ENCODE measurements at regions not wholly inside any gene's neighbourhood (a gene's known extent, or its start where the extent isn't known, plus 50 kb on each side); places are given as distances from the start of the nearest gene placed in this dataset.

DNA sequence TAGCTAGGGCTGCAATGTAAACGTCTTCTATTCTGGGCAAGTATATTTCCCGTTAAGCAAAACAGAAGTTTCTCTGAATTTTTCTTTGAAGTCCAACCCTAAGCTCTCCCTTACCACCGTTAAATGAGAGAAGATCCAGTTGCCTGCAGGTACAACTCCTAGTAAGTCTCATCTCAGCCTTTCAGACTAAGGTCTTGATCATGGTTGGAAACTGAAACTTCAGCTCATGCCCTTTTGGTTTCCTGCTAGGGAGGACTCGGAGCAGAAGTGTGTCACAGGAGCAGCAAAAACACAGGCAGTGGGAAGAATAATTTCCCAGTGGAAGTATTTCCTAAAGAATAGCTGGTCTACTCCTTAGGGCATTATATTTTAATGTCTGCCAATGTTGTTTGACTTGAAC, 717.9 kb downstream of the PRELID2 start:
- Histone ChIP-seq H3K4me3 (replicated peaks; ENCODE audit: insufficient read depth, low read length) (no peak overlapping the region), H3K27ac (replicated peaks) (no peak overlapping the region), H3K27me3 (ENCODE audit: insufficient read depth, poor library complexity, severe bottlenecking) (no peaks in the 10 kb centered on the region)
- DNase-seq (ENCODE audit: low read depth in 1 of 2, low spot score in 1 of 2), result no peak
- TF ChIP-seq, protein P1, sequence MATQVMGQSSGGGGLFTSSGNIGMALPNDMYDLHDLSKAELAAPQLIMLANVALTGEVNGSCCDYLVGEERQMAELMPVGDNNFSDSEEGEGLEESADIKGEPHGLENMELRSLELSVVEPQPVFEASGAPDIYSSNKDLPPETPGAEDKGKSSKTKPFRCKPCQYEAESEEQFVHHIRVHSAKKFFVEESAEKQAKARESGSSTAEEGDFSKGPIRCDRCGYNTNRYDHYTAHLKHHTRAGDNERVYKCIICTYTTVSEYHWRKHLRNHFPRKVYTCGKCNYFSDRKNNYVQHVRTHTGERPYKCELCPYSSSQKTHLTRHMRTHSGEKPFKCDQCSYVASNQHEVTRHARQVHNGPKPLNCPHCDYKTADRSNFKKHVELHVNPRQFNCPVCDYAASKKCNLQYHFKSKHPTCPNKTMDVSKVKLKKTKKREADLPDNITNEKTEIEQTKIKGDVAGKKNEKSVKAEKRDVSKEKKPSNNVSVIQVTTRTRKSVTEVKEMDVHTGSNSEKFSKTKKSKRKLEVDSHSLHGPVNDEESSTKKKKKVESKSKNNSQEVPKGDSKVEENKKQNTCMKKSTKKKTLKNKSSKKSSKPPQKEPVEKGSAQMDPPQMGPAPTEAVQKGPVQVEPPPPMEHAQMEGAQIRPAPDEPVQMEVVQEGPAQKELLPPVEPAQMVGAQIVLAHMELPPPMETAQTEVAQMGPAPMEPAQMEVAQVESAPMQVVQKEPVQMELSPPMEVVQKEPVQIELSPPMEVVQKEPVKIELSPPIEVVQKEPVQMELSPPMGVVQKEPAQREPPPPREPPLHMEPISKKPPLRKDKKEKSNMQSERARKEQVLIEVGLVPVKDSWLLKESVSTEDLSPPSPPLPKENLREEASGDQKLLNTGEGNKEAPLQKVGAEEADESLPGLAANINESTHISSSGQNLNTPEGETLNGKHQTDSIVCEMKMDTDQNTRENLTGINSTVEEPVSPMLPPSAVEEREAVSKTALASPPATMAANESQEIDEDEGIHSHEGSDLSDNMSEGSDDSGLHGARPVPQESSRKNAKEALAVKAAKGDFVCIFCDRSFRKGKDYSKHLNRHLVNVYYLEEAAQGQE (IDR thresholded peaks at IDR 0.05; ENCODE audit: insufficient replicate concordance, low read depth), result no peak
- no peak for TF ChIP-seq POLR2AphosphoS5 (IDR thresholded peaks at IDR 0.05; ENCODE audit: low read depth)
- no peak for TF ChIP-seq GABPA (IDR thresholded peaks at IDR 0.05; ENCODE audit: low read depth)
- TF ChIP-seq, protein P2, sequence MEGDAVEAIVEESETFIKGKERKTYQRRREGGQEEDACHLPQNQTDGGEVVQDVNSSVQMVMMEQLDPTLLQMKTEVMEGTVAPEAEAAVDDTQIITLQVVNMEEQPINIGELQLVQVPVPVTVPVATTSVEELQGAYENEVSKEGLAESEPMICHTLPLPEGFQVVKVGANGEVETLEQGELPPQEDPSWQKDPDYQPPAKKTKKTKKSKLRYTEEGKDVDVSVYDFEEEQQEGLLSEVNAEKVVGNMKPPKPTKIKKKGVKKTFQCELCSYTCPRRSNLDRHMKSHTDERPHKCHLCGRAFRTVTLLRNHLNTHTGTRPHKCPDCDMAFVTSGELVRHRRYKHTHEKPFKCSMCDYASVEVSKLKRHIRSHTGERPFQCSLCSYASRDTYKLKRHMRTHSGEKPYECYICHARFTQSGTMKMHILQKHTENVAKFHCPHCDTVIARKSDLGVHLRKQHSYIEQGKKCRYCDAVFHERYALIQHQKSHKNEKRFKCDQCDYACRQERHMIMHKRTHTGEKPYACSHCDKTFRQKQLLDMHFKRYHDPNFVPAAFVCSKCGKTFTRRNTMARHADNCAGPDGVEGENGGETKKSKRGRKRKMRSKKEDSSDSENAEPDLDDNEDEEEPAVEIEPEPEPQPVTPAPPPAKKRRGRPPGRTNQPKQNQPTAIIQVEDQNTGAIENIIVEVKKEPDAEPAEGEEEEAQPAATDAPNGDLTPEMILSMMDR (IDR thresholded peaks at IDR 0.05; ENCODE audit: insufficient read depth, low read length), result no peak
- TF ChIP-seq SPI1 (IDR thresholded peaks at IDR 0.05; ENCODE audit: borderline replicate concordance, low read depth), result no peak

DNA sequence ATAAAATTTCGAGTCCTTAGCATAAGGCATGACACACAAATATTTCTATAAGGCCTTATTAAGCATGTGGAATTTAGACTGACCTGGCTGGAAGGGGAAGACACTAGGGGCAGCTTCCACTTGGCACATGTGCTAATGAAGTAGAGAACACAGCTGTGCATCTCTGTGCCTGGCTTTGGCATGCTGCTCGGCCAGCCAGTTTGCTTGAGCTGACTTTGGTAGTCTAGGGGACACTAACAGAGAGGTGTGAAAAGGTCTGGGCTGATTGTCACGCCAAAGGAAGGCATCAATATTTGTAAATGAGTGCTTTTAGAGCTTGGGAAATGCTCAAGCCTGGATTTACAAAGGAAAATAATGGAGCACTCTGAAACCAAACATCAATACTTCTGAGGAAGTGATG, 723.7 kb downstream of the PRELID2 start:
- TF ChIP-seq POLR2AphosphoS5 (IDR thresholded peaks at IDR 0.05; ENCODE audit: low read depth), result no peak
- TF ChIP-seq SPI1 (IDR thresholded peaks at IDR 0.05; ENCODE audit: borderline replicate concordance, low read depth), result no peak
- TF ChIP-seq, protein P2 (IDR thresholded peaks at IDR 0.05; ENCODE audit: insufficient read depth, low read length), result no peak
- no peak for TF ChIP-seq GABPA (IDR thresholded peaks at IDR 0.05; ENCODE audit: low read depth)
- TF ChIP-seq, protein P1 (IDR thresholded peaks at IDR 0.05; ENCODE audit: insufficient replicate concordance, low read depth), result no peak
- Histone ChIP-seq H3K27me3 (ENCODE audit: insufficient read depth, poor library complexity, severe bottlenecking) (no peaks in the 10 kb centered on the region), H3K27ac (replicated peaks) (no peak overlapping the region), H3K4me3 (replicated peaks; ENCODE audit: insufficient read depth, low read length) (no peak overlapping the region)
- DNase-seq (ENCODE audit: low read depth in 1 of 2, low spot score in 1 of 2), result no peak

DNA sequence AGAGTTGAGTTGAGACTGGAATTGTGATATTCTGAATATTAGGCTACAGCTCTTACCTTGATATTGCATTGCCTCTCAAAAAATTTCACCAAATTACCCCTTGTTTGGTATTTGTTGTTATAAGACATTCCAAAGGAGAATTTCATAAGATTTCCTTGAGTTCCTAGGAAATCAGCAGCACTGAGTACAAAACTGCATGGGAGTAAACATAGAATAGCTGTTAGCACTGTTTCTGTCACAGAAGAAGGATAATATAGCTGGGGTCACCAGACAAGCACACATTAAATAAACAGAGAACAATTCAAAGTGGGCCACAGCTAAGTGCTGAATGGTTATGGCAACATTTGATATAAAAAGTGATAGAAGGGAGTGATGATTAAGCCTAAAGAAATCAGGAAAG, 724.3 kb downstream of the PRELID2 start:
- H3K4me3 ChIP-seq (replicated peaks; ENCODE audit: insufficient read depth, low read length), result no peak overlapping the region
- TF ChIP-seq, protein P2 (IDR thresholded peaks at IDR 0.05; ENCODE audit: insufficient read depth, low read length), result no peak
- TF ChIP-seq GABPA (IDR thresholded peaks at IDR 0.05; ENCODE audit: low read depth) (no peak), POLR2AphosphoS5 (IDR thresholded peaks at IDR 0.05; ENCODE audit: low read depth) (no peak)
- DNase-seq (ENCODE audit: low read depth in 1 of 2, low spot score in 1 of 2), result no peak
- H3K27ac ChIP-seq (replicated peaks), result no peak overlapping the region
- no peaks in the 10 kb centered on the region for H3K27me3 ChIP-seq (ENCODE audit: insufficient read depth, poor library complexity, severe bottlenecking)

DNA sequence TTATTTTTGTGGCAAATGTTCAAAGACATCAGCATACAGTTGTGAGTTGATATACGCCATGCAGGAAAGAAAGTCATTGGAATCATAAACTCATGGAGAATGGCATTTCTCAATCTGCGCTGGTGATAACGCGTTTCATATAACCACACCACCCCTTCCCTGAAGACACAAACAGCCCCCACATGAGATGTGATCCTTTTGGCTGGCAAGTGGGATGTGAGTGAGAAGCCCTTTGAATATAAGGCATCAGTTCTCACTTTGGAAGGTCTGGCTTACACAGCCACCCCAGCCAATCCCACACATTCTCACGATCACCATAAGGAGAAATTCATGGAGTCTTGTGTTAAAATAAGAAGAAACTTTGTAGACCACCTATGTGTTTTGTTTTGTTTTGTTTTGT, 725.0 kb downstream of the PRELID2 start:
- TF ChIP-seq GABPA (IDR thresholded peaks at IDR 0.05; ENCODE audit: low read depth) (no peak), POLR2AphosphoS5 (IDR thresholded peaks at IDR 0.05; ENCODE audit: low read depth) (no peak), SPI1 (IDR thresholded peaks at IDR 0.05; ENCODE audit: borderline replicate concordance, low read depth) (no peak)
- TF ChIP-seq, protein P2 (IDR thresholded peaks at IDR 0.05; ENCODE audit: insufficient read depth, low read length), result no peak
- TF ChIP-seq, protein P1 (IDR thresholded peaks at IDR 0.05; ENCODE audit: insufficient replicate concordance, low read depth), result no peak
- Histone ChIP-seq H3K4me3 (replicated peaks; ENCODE audit: insufficient read depth, low read length) (no peak overlapping the region), H3K27ac (replicated peaks) (no peak overlapping the region), H3K27me3 (ENCODE audit: insufficient read depth, poor library complexity, severe bottlenecking) (no peaks in the 10 kb centered on the region)
- DNase-seq (ENCODE audit: low read depth in 1 of 2, low spot score in 1 of 2), result no peak
